Mesendoderm (in vitro differentiated cells): ENCODE measurements at regions not wholly inside any gene's neighbourhood (a gene's known extent, or its start where the extent isn't known, plus 50 kb on each side); places are given as distances from the start of the nearest gene placed in this dataset.
"Not testable (repeated sequence)": the region's sequence is repeated elsewhere in the genome, so short reads cannot be mapped to it uniquely, and the experiment has no call there.

Experiments
- DNase-seq: peaks from one replicate; pipeline ENCODE4 v3.0.0; 2013
- H2AK5ac ChIP-seq: 2 replicates; pipeline ENCODE4 v1.6.1; 2013; ENCODE audit warnings: low read length, inconsistent platforms
- H2BK120ac ChIP-seq: 2 replicates; pipeline ENCODE4 v1.6.1; 2013; ENCODE audit warnings: low read depth, mild to moderate bottlenecking, low read length, moderate library complexity, mixed read lengths
- H2BK15ac ChIP-seq: replicated peaks from 2 replicates; pipeline ENCODE4 v1.6.1; 2013; ENCODE audit warnings: low read depth, mild to moderate bottlenecking, moderate library complexity
- H2BK5ac ChIP-seq: 2 replicates; pipeline ENCODE4 v1.6.1; 2013; ENCODE audit warnings: low read length, inconsistent platforms
- H3K18ac ChIP-seq: 2 replicates; pipeline ENCODE4 v1.6.1; 2013; ENCODE audit warnings: mild to moderate bottlenecking, low read length, mixed read lengths
- H3K23ac ChIP-seq: one replicate; pipeline ENCODE4 v1.6.1; 2013; ENCODE audit warnings: low read length
- H3K27ac ChIP-seq: 2 replicates; pipeline ENCODE4 v1.5.1; 2013; ENCODE audit warnings: low read depth, mild to moderate bottlenecking, inconsistent platforms, low read length, moderate library complexity
- H3K27me3 ChIP-seq: 2 replicates; pipeline ENCODE4 v1.6.1; 2013; ENCODE audit warnings: low read length, control low read depth, mild to moderate bottlenecking, inconsistent platforms; ENCODE audit not compliant: insufficient read depth, poor library complexity
- H3K36me3 ChIP-seq: 2 replicates; pipeline ENCODE4 v1.6.1; 2013; ENCODE audit warnings: low read length, inconsistent platforms; ENCODE audit not compliant: control insufficient read depth, insufficient read depth
- H3K4ac ChIP-seq: one replicate; pipeline ENCODE4 v1.6.1; 2013; ENCODE audit warnings: low read depth, mild to moderate bottlenecking, low read length, moderate library complexity
- H3K4me1 ChIP-seq: 2 replicates; pipeline ENCODE4 v1.6.1; 2013; ENCODE audit warnings: low read depth, low read length, inconsistent platforms; ENCODE audit not compliant: control insufficient read depth
- H3K4me2 ChIP-seq: 2 replicates; pipeline ENCODE4 v1.6.1; 2013; ENCODE audit warnings: low read length
- H3K4me3 ChIP-seq: 2 replicates; pipeline ENCODE4 v1.5.1; 2013; ENCODE audit warnings: mild to moderate bottlenecking, low read length
- H3K56ac ChIP-seq: one replicate; pipeline ENCODE4 v1.6.1; 2013; ENCODE audit warnings: low read length
- H3K79me1 ChIP-seq: 2 replicates; pipeline ENCODE4 v1.6.1; 2013; ENCODE audit warnings: low read length, inconsistent platforms
- H3K79me2 ChIP-seq: 2 replicates; pipeline ENCODE4 v1.6.1; 2013; ENCODE audit warnings: mild to moderate bottlenecking, low read length; ENCODE audit not compliant: control insufficient read depth, insufficient read depth
- H3K9ac ChIP-seq: 2 replicates; pipeline ENCODE4 v1.6.1; 2013; ENCODE audit warnings: low read length, inconsistent platforms
- H4K5ac ChIP-seq: one replicate; pipeline ENCODE4 v1.6.1; 2013; ENCODE audit warnings: low read length
- H4K8ac ChIP-seq: one replicate; pipeline ENCODE4 v1.6.1; 2013; ENCODE audit warnings: low read depth, mild to moderate bottlenecking, control low read depth, low read length, moderate library complexity
- WGBS: extraction: QIAGEN DNeasy Blood & Tissue Kit; methylation state at CpG from one replicate; pipeline ENCODE4 v1.1.7; 2013; ENCODE audit warnings: low lambda C conversion rate, missing lambda C conversion rate; ENCODE audit not compliant: insufficient coverage; ENCODE audit errors: extremely low coverage; 5-methylcytosine and 5-hydroxymethylcytosine counted together

DNA sequence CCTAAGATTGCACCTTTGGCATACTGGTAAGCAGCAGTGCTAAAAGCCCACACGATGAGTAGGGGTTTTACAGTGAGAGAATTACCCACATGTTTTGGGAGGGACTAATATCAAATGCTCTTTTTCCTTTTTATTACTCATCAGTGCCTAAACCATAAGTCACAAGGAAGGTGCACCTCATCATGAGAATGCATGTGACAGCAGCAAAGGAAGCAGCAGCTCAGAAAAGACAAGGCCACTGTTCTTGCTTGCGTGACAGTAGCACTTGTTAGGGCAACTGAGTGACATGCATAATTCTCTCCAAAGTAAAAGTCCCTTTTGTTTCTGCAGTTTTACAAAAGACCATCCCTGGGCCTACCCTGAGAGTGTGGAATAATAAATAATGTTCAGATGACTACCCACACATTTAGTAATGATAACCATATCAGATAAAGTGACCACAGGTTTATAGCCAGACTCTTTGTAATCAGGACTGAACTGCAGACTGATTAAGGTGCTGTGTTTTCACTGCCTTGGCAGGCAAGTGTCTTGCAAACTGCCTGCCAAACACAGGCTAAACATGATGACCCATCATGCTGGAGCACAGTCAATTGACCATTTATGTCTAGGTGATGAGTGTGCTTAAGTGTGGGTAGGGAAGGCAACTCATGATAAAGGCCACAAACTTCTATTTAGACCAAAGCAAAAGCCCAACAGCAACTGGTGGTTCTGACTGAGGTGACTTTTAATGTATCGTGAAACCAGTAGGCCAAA lies 1751.4 kb downstream of the TP53TG3F start:
- no peak overlapping the region for H2BK5ac ChIP-seq
- H4K5ac ChIP-seq: no peak overlapping the region
- no peak overlapping the region for H3K4me3 ChIP-seq
- H2BK15ac ChIP-seq: no peak overlapping the region
- no peak overlapping the region for H3K27ac ChIP-seq
- no peak overlapping the region for H3K4me2 ChIP-seq
- H2BK120ac ChIP-seq: no peak overlapping the region
- WGBS: no CpG with 5 or more reads among the region's 3 CpGs
- no peak overlapping the region for H3K9ac ChIP-seq
- no peaks in the 10 kb centered on the region for H3K4me1 ChIP-seq
- no peaks in the 10 kb centered on the region for H3K79me2 ChIP-seq
- no peak overlapping the region for H3K4ac ChIP-seq
- H3K56ac ChIP-seq: no peak overlapping the region
- no peak for DNase-seq
- no peaks in the 10 kb centered on the region for H3K36me3 ChIP-seq
- H3K79me1 ChIP-seq: no peaks in the 10 kb centered on the region
- no peak overlapping the region for H3K23ac ChIP-seq
- H2AK5ac ChIP-seq: no peak overlapping the region
- H3K18ac ChIP-seq: no peak overlapping the region
- no peak overlapping the region for H4K8ac ChIP-seq
- H3K27me3 ChIP-seq: no peaks in the 10 kb centered on the region

DNA sequence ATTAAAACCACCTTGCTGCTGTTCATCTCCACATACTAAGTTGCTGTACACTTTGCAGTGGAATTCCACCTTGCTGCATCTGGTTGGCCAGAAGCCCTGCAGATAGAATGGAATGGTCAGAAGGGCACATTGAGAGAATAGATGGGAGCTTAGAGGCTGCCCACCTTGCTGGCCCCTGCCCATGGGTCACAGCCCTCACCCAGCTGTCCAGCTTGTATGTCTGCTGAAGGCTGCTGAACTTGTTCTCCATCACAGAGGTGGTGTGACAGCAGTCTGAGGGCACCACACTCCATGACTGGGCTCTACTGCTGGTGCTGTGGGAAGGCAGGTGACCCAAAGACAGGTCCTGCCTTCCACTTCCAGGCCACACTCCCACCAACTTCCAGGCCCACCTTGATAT lies 1755.4 kb downstream of the TP53TG3F start:
- H4K5ac ChIP-seq: no peak overlapping the region
- no peaks in the 10 kb centered on the region for H3K27me3 ChIP-seq
- H3K18ac ChIP-seq: no peak overlapping the region
- no peak overlapping the region for H2BK5ac ChIP-seq
- no peak overlapping the region for H2BK120ac ChIP-seq
- no peak overlapping the region for H3K4me2 ChIP-seq
- no peak overlapping the region for H3K23ac ChIP-seq
- no peak overlapping the region for H3K4me3 ChIP-seq
- no peak overlapping the region for H3K56ac ChIP-seq
- H3K4ac ChIP-seq: no peak overlapping the region
- no peak overlapping the region for H3K27ac ChIP-seq
- no peak overlapping the region for H2BK15ac ChIP-seq
- H3K79me2 ChIP-seq: no peaks in the 10 kb centered on the region
- H3K4me1 ChIP-seq: no peaks in the 10 kb centered on the region
- H3K36me3 ChIP-seq: no peaks in the 10 kb centered on the region
- no peak overlapping the region for H4K8ac ChIP-seq
- H3K9ac ChIP-seq: no peak overlapping the region
- H3K79me1 ChIP-seq: no peaks in the 10 kb centered on the region
- no peak for DNase-seq
- H2AK5ac ChIP-seq: no peak overlapping the region

DNA sequence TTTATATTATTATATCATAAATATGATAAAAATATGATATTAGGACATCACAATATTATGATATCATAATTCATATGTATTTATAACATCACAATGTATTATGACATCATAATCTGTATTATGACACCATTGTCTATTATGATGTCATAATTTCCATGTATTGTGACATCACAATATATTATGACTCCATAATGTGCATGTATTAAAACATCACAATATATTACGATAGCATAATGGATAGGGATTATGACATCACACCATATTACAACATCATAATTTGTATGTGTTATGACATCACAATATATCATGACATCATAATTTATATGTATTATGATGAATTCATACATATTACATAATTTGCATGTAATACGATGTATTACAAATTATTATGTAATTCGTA lies 1755.9 kb downstream of the TP53TG3F start:
- H3K4me3 ChIP-seq: no peak overlapping the region
- H2BK5ac ChIP-seq: no peak overlapping the region
- no peak overlapping the region for H2BK120ac ChIP-seq
- no peak overlapping the region for H2AK5ac ChIP-seq
- no peaks in the 10 kb centered on the region for H3K36me3 ChIP-seq
- H2BK15ac ChIP-seq: no peak overlapping the region
- H3K79me2 ChIP-seq: no peaks in the 10 kb centered on the region
- no peak overlapping the region for H3K18ac ChIP-seq
- no peaks in the 10 kb centered on the region for H3K4me1 ChIP-seq
- H3K56ac ChIP-seq: no peak overlapping the region
- no peak overlapping the region for H3K23ac ChIP-seq
- H3K4ac ChIP-seq: no peak overlapping the region
- no peak overlapping the region for H3K27ac ChIP-seq
- no peaks in the 10 kb centered on the region for H3K27me3 ChIP-seq
- no peak for DNase-seq
- H4K8ac ChIP-seq: no peak overlapping the region
- no peak overlapping the region for H3K9ac ChIP-seq
- WGBS: no CpG with 5 or more reads among the region's 3 CpGs
- H4K5ac ChIP-seq: no peak overlapping the region
- no peak overlapping the region for H3K4me2 ChIP-seq
- H3K79me1 ChIP-seq: no peaks in the 10 kb centered on the region

DNA sequence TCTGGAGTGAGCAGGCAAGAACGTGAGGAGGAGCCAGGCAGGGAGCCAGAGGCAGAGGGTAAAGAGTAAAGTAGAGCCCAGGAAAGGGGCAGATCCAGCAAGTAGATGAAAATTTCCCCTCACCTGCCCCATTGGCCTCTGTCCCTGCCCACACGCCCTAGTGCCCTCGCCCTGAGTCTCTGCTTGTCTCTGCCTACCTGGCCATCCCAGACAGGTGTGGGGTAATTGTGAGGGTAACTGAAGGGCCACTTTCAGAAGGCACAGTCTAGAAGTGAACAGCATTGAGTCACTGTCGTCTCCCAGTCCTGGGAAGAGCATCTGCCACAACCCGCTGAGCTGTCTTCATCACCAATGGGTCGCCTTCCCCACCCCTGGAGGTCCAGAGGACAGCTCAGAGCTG lies 1756.8 kb downstream of the TP53TG3F start:
- not testable (repeated sequence) for H3K79me1 ChIP-seq, H3K4ac ChIP-seq, H4K5ac ChIP-seq, H3K18ac ChIP-seq, H3K27ac ChIP-seq, H3K9ac ChIP-seq, H3K23ac ChIP-seq, H3K36me3 ChIP-seq, H2AK5ac ChIP-seq, H4K8ac ChIP-seq, DNase-seq, H3K4me3 ChIP-seq, H3K4me1 ChIP-seq, H2BK120ac ChIP-seq, H3K4me2 ChIP-seq, H3K56ac ChIP-seq, H3K27me3 ChIP-seq, H3K79me2 ChIP-seq, H2BK15ac ChIP-seq, H2BK5ac ChIP-seq
- no CpG with 5 or more reads among the region's 6 CpGs for WGBS

DNA sequence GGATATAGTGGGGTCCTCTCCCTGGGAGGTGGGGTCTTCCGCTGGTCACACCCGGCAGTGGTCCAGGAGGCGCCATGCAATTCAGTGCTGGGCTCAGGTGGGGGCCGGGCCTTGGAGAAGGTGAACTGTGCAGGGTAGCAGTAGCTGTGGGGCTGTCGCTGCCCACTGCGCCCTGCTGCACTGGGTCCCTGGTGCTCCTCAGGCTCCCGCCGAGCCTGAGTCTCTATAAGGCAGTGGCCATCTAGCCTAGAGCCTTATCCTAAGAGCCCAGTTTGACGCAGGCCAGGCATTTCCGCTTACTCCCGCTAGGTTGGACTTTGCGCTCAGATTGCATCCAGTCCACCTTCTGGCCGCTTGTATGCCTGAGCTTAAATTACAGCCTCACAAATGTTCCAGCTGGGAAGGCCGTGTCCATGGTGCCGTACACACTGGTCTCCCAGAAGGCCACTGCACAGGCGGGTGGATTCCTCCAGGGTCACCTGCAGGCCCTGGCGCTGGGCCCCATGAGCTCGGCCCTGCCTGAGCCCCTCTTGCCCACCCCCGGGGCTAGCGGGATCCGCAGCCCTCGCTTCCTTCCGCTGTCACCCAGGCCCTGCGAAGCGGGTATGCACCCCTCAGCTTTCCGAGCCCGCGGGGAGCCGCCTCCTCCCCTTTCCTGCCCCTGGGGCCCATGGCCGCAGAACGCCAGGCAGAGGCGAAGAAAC lies 1762.2 kb downstream of the TP53TG3F start:
- H2AK5ac ChIP-seq: no peak overlapping the region
- no peak overlapping the region for H2BK120ac ChIP-seq
- H3K9ac ChIP-seq: no peak overlapping the region
- H3K4me2 ChIP-seq: no peak overlapping the region
- H4K8ac ChIP-seq: no peak overlapping the region
- no CpG with 5 or more reads among the region's 32 CpGs for WGBS
- H3K23ac ChIP-seq: no peak overlapping the region
- H3K18ac ChIP-seq: no peak overlapping the region
- no peak overlapping the region for H3K4ac ChIP-seq
- no peak overlapping the region for H2BK5ac ChIP-seq
- H3K79me1 ChIP-seq: no peaks in the 10 kb centered on the region
- DNase-seq: no peak
- no peak overlapping the region for H3K27ac ChIP-seq
- no peaks in the 10 kb centered on the region for H3K36me3 ChIP-seq
- no peaks in the 10 kb centered on the region for H3K79me2 ChIP-seq
- H3K4me1 ChIP-seq: no peaks in the 10 kb centered on the region
- no peaks in the 10 kb centered on the region for H3K27me3 ChIP-seq
- no peak overlapping the region for H3K56ac ChIP-seq
- no peak overlapping the region for H2BK15ac ChIP-seq
- no peak overlapping the region for H4K5ac ChIP-seq
- no peak overlapping the region for H3K4me3 ChIP-seq

DNA sequence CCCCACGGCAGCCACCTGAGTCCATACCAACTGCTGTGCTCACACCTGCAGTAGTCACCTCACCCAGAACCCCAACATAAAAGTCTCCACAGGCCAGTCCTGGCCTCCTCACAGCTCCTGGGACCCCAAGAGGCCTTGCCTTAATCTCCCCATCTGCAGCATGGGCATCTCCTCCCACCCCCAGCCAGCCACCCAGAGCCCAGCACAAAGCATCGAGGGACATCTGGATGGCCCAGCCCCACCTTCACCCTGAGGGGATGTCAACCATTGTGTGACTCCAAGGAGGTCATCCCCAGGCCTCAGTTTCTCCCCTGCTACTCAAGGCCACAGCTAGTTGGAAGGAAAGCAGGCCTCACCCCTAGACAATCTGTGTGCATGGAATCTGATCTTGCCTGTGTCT lies 1775.3 kb downstream of the TP53TG3F start:
- Histone ChIP-seq H3K4me1 (no peaks in the 10 kb centered on the region), H3K4me2 (no peak overlapping the region), H3K79me1 (no peaks in the 10 kb centered on the region), H2AK5ac (no peak overlapping the region), H3K27ac (no peak overlapping the region), H4K5ac (no peak overlapping the region), H2BK5ac (no peak overlapping the region), H3K36me3 (no peaks in the 10 kb centered on the region), H3K9ac (no peak overlapping the region), H3K79me2 (no peaks in the 10 kb centered on the region), H3K56ac (no peak overlapping the region), H3K4ac (no peak overlapping the region), H4K8ac (no peak overlapping the region), H2BK15ac (no peak overlapping the region), H3K23ac (no peak overlapping the region), H2BK120ac (no peak overlapping the region), H3K27me3 (no peaks in the 10 kb centered on the region), H3K18ac (no peak overlapping the region), H3K4me3 (no peak overlapping the region)
- no peak for DNase-seq
- WGBS: no CpG with 5 or more reads among the region's 2 CpGs
